Ishikawa (cell line): ENCODE measurements at regions not wholly inside any gene's neighbourhood (a gene's known extent, or its start where the extent isn't known, plus 50 kb on each side); places are given as distances from the start of the nearest gene placed in this dataset.

ENCODE experiments used
- CEBPB ChIP-seq: IDR thresholded peaks from 2 replicates; pipeline ENCODE4 v1.6.1; 2012
- EP300 ChIP-seq: IDR thresholded peaks from 2 replicates; pipeline ENCODE4 v1.6.1; 2012; ENCODE audit warnings: borderline replicate concordance
- FOXM1 ChIP-seq: IDR thresholded peaks from 2 replicates; pipeline ENCODE4 v1.6.1; 2012; ENCODE audit warnings: low read depth, borderline replicate concordance
- MAX ChIP-seq: IDR thresholded peaks from 2 replicates; pipeline ENCODE4 v1.6.1; 2012
- NFIC ChIP-seq: IDR thresholded peaks from 2 replicates; pipeline ENCODE4 v1.6.1; 2012
- RAD21 ChIP-seq: IDR thresholded peaks from 2 replicates; pipeline ENCODE4 v1.6.1; 2012; ENCODE audit warnings: low read depth
- REST ChIP-seq: IDR thresholded peaks from 2 replicates; pipeline ENCODE4 v1.6.1; 2012; ENCODE audit warnings: low read depth, mild to moderate bottlenecking
- TAF1 ChIP-seq: IDR thresholded peaks from 2 replicates; pipeline ENCODE4 v1.6.1; 2012; ENCODE audit warnings: low read depth, mild to moderate bottlenecking
- TCF12 ChIP-seq: IDR thresholded peaks from 2 replicates; pipeline ENCODE4 v1.6.1; 2012; ENCODE audit warnings: low read depth
- TEAD4 ChIP-seq: IDR thresholded peaks from 2 replicates; pipeline ENCODE4 v1.6.1; 2012
- YY1 ChIP-seq: IDR thresholded peaks from 2 replicates; pipeline ENCODE4 v1.6.1; 2012; ENCODE audit warnings: low read depth

GRCh38 chr7:17412883-17413282 lies 114.4 kb downstream of the AHR start:
- TF ChIP-seq TEAD4, result no peak
- no peak for TF ChIP-seq FOXM1
- TF ChIP-seq RAD21, result no peak
- TF ChIP-seq REST, result no peak
- no peak for TF ChIP-seq EP300
- no peak for TF ChIP-seq TAF1
- no peak for TF ChIP-seq MAX
- no peak for TF ChIP-seq TCF12
- no peak for TF ChIP-seq NFIC
- no peak for TF ChIP-seq YY1
- TF ChIP-seq CEBPB, result no peak
